HG02588 (cell line): ENCODE measurements at regions not wholly inside any gene's neighbourhood (a gene's known extent, or its start where the extent isn't known, plus 50 kb on each side); places are given as distances from the start of the nearest gene placed in this dataset.

ENCODE experiments used
- ATAC-seq: cut with Tn5 transposase; IDR thresholded peaks from one replicate; pipeline ENCODE4 v1.9.1; 2021; ENCODE audit warnings: mild to moderate bottlenecking, moderate library complexity; ENCODE audit not compliant: unreplicated experiment

GRCh38 chr12:34340534-34341361 is 318.5 kb downstream of the ALG10 start:
- ATAC-seq: no peak

- ATAC-seq: no peak
Measured at GRCh38 chr12:34341362-34341733, 319.1 kb downstream of the ALG10 start.

- ATAC-seq: no peak
Measured at GRCh38 chr12:34342048-34342447, 319.8 kb downstream of the ALG10 start.

- no peak for ATAC-seq
Measured at GRCh38 chr12:34343345-34343744, 321.0 kb downstream of the ALG10 start.

GRCh38 chr12:34343766-34344165 is 321.5 kb downstream of the ALG10 start:
- ATAC-seq: no peak

GRCh38 chr12:34344851-34345522 is 322.7 kb downstream of the ALG10 start:
- ATAC-seq: no peak

- ATAC-seq: no peak
Measured at GRCh38 chr12:34345801-34346200, 323.5 kb downstream of the ALG10 start.

- ATAC-seq: no peak
Measured at GRCh38 chr12:34346372-34347034, 324.2 kb downstream of the ALG10 start.

- no peak for ATAC-seq
Measured at GRCh38 chr12:34347367-34347766, 325.1 kb downstream of the ALG10 start.

- ATAC-seq: no peak
Measured at GRCh38 chr12:34348064-34348463, 325.8 kb downstream of the ALG10 start.

- no peak for ATAC-seq
Measured at GRCh38 chr12:34348836-34349672, 326.8 kb downstream of the ALG10 start.

- ATAC-seq: no peak
Measured at GRCh38 chr12:34349673-34349961, 327.3 kb downstream of the ALG10 start.

- ATAC-seq: no peak
Measured at GRCh38 chr12:34350092-34351041, 328.1 kb downstream of the ALG10 start.

GRCh38 chr12:34352098-34352497 is 329.8 kb downstream of the ALG10 start:
- ATAC-seq: no peak

- no peak for ATAC-seq
Measured at GRCh38 chr12:34354239-34355200, 332.2 kb downstream of the ALG10 start.

GRCh38 chr12:34356233-34356987 is 334.1 kb downstream of the ALG10 start:
- ATAC-seq: no peak

GRCh38 chr12:34357791-34358190 is 335.5 kb downstream of the ALG10 start:
- no peak for ATAC-seq

- ATAC-seq: no peak
Measured at GRCh38 chr12:34358198-34358597, 335.9 kb downstream of the ALG10 start.
